ENCODE measurements at regions not wholly inside any gene's neighbourhood (a gene's known extent, or its start where the extent isn't known, plus 50 kb on each side); places are given as distances from the start of the nearest gene placed in this dataset.

DNA sequence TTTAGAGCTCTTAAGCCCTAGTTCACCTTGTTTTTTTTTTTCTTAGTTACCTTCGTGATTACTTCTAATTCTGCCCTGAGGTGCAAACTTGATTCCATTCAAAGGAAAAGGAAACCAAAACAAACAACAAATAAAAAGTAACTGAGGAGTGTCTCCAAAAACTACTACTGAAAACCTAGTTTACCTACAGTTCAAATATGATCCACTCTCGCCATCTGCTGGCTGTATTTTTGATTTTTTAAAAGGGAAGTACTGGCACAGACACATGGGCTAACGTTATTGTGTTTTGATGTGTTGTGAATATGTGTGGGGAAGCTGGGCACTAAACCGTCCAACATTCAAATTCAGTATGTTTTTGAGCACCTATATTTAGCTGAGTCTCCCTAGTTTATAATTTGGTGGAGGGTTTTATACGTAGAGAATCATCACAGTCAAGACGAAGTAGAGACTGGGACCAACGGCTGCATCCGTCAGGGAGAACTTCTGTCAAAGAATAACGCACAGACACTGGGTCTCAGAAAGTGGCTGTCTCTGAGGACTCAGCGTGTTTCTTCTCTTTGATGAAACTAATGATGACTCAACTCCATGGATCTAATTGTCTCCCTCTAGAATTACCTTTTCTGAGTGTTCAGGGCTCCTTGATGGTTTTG lies 373.5 kb upstream of the BTBD3 start (continued):
- TF ChIP-seq POLR2A (IDR thresholded peaks at IDR 0.05; ENCODE audit: borderline replicate concordance, extremely low read depth, insufficient read depth, insufficient read length) (no peak), EZH2phosphoT487 (IDR thresholded peaks at IDR 0.05; ENCODE audit: borderline replicate concordance) (no peak), ZFX (IDR thresholded peaks at IDR 0.05) (no peak), CBX3 (IDR thresholded peaks at IDR 0.05; ENCODE audit: low read depth) (no peak)

DNA sequence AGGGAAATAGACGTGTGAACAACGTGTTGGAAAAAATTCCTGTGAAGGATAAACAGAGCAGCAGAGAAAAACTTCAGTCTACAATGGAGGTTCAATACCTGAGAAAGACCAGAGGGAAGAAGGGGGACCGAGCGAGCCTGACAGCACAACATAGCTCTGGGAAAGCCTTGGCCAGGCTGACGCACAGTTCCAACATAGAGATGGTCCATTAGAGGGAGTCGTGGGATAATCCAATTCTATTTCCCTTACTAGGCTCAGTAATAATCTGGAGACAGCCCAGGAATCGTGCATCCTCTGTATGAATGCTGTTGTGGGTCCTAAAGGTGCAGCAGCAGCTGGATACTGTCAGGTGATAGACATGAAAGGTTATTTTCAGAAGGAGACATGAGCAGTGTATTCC lies 370.8 kb upstream of the BTBD3 start:
- no TSS peak for BruUV-seq (replicated peaks)
- Histone ChIP-seq H3K79me2 (ENCODE audit: insufficient read depth, low read length) (no peaks in the 10 kb centered on the region), H3K36me3 (ENCODE audit: control insufficient read depth in 1 of 2, insufficient read depth in 2 of 2, low read length in 2 of 2) (no peaks in the 10 kb centered on the region), H2AFZ (ENCODE audit: low read depth, low read length, poor library complexity, severe bottlenecking) (no peak overlapping the region), H3K9me3 (ENCODE audit: control insufficient read depth in 1 of 2, insufficient read depth in 1 of 2, low read depth in 1 of 2, low read length in 2 of 2) (no peaks in the 10 kb centered on the region), H3K4me3 (replicated peaks in 1 of 2; ENCODE audit: low read depth in 1 of 2, low read length in 2 of 2) (no peak overlapping the region), H3K4me1 (ENCODE audit: control insufficient read depth in 1 of 2, insufficient read depth in 2 of 2, low read length in 2 of 2) (peaks cover 8 to 18% of the 10 kb centered on the region in 2 experiments), H4K20me1 (ENCODE audit: insufficient read depth) (no peaks in the 10 kb centered on the region), H3K9ac (ENCODE audit: low read length) (no peak overlapping the region), H3K9me2 (ENCODE audit: insufficient read depth) (no peaks in the 10 kb centered on the region), H3K4me2 (ENCODE audit: low read length) (no peak overlapping the region), H3K27me3 (ENCODE audit: insufficient read depth, low read length) (no peaks in the 10 kb centered on the region), H3K27ac (ENCODE audit: low read depth, low read length) (no peak overlapping the region)
- ATAC-seq (no peak), DNase-seq (ENCODE audit: low read depth, low spot score) (no peak)
- CTCF ChIA-PET = interaction anchor here (0.8 to 1.3 kb wide), 2 partner anchors 169 to 1930 kb away, joined by 3 to 4 read pairs; no protein-coding TSS in a partner anchor
- TF ChIP-seq CBX3 (IDR thresholded peaks at IDR 0.05; ENCODE audit: low read depth) (no peak), TCF7L2 (IDR thresholded peaks at IDR 0.05; ENCODE audit: borderline replicate concordance, extremely low read depth, insufficient read depth, insufficient read length) (no peak), EZH2phosphoT487 (IDR thresholded peaks at IDR 0.05; ENCODE audit: borderline replicate concordance) (no peak), SIN3A (IDR thresholded peaks at IDR 0.05; ENCODE audit: low read depth) (no peak), POLR2AphosphoS5 (IDR thresholded peaks at IDR 0.05; ENCODE audit: low read depth, low read length) (no peak), SP1 (IDR thresholded peaks at IDR 0.05; ENCODE audit: low read depth) (no peak), ZNF274 (IDR thresholded peaks at IDR 0.05; ENCODE audit: low read depth, low read length) (no peak), SRF (IDR thresholded peaks at IDR 0.05; ENCODE audit: low read depth) (no peak), YY1 (IDR thresholded peaks at IDR 0.05; ENCODE audit: extremely low read depth, insufficient replicate concordance, low read depth, low read length) (no peak)
- TF ChIP-seq, protein P1, sequence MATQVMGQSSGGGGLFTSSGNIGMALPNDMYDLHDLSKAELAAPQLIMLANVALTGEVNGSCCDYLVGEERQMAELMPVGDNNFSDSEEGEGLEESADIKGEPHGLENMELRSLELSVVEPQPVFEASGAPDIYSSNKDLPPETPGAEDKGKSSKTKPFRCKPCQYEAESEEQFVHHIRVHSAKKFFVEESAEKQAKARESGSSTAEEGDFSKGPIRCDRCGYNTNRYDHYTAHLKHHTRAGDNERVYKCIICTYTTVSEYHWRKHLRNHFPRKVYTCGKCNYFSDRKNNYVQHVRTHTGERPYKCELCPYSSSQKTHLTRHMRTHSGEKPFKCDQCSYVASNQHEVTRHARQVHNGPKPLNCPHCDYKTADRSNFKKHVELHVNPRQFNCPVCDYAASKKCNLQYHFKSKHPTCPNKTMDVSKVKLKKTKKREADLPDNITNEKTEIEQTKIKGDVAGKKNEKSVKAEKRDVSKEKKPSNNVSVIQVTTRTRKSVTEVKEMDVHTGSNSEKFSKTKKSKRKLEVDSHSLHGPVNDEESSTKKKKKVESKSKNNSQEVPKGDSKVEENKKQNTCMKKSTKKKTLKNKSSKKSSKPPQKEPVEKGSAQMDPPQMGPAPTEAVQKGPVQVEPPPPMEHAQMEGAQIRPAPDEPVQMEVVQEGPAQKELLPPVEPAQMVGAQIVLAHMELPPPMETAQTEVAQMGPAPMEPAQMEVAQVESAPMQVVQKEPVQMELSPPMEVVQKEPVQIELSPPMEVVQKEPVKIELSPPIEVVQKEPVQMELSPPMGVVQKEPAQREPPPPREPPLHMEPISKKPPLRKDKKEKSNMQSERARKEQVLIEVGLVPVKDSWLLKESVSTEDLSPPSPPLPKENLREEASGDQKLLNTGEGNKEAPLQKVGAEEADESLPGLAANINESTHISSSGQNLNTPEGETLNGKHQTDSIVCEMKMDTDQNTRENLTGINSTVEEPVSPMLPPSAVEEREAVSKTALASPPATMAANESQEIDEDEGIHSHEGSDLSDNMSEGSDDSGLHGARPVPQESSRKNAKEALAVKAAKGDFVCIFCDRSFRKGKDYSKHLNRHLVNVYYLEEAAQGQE (IDR thresholded peaks at IDR 0.05; ENCODE audit: low read depth) = no peak
- TF ChIP-seq, protein P2, sequence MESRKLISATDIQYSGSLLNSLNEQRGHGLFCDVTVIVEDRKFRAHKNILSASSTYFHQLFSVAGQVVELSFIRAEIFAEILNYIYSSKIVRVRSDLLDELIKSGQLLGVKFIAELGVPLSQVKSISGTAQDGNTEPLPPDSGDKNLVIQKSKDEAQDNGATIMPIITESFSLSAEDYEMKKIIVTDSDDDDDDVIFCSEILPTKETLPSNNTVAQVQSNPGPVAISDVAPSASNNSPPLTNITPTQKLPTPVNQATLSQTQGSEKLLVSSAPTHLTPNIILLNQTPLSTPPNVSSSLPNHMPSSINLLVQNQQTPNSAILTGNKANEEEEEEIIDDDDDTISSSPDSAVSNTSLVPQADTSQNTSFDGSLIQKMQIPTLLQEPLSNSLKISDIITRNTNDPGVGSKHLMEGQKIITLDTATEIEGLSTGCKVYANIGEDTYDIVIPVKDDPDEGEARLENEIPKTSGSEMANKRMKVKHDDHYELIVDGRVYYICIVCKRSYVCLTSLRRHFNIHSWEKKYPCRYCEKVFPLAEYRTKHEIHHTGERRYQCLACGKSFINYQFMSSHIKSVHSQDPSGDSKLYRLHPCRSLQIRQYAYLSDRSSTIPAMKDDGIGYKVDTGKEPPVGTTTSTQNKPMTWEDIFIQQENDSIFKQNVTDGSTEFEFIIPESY (IDR thresholded peaks at IDR 0.05; ENCODE audit: extremely low read depth, insufficient replicate concordance, low read length) = no peak
- POLR2A ChIA-PET = no interaction called here
- RAD21 ChIA-PET (ENCODE audit: low non-redundant PET in 1 of 2, low total read pairs in 2 of 2, uncharacterized antibody in 2 of 2, unreplicated experiment in 2 of 2) = no interaction called here
- intact Hi-C loops (cut with micrococcal nuclease) = loop anchor here (10.0 kb wide), 2 partner anchors 1112 to 1452 kb away; partner anchors contain the start of genes MKKS and SLX4IP
